GM12878 (cell line): ENCODE measurements at regions not wholly inside any gene's neighbourhood (a gene's known extent, or its start where the extent isn't known, plus 50 kb on each side); places are given as distances from the start of the nearest gene placed in this dataset.

Experiments used
- POLR2A ChIP-seq: IDR thresholded peaks from 2 replicates; pipeline ENCODE4 v1.6.1; 2011; ENCODE audit warnings: low read depth, mild to moderate bottlenecking, low read length
- SP1 ChIP-seq: IDR thresholded peaks from one replicate; pipeline ENCODE4 v1.6.1; 2011; ENCODE audit warnings: low read depth, low read length
- YY1 ChIP-seq: IDR thresholded peaks from 2 replicates; pipeline ENCODE4 v1.6.1; 2011; ENCODE audit warnings: low read depth, mild to moderate bottlenecking, low read length
- TF ChIP-seq, protein P1 (sequence below), 3 experiments: IDR thresholded peaks in 2 of 3; conservative IDR thresholded peaks in 1 of 3; 2 replicates each; pipeline ENCODE4 v1.5.1; 2011; ENCODE audit warnings: low read depth in 3 of 3, low read length in 3 of 3, mild to moderate bottlenecking in 3 of 3, control low read depth in 2 of 3, moderate library complexity in 2 of 3, inconsistent platforms in 1 of 3, mixed read lengths in 1 of 3; ENCODE audit not compliant: control insufficient read depth in 2 of 3, insufficient read depth in 1 of 3; ENCODE audit errors: extremely low read depth in 1 of 3

DNA sequence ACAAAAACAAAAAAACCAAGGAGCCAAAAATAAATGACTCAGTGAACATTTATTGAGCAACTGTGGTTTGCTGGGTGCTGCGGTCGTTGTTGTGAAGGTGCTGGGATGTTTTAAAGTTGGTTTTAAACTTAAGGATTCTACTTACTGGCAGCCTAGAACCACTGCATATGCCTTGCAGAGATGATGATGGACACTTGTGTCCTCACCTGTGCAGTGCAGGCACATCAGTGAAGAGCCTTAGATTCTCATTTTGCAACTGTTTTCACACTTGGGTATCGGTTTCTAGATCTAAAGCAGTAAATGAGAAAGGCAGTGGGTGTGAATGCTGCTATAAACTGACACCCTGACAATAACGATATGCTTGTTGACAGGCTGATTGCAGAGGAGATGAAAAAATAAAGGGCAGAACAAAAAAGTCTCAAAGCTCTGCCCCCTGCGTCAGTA lies 68.8 kb downstream of the UTRN start:
- TF ChIP-seq, protein P1, sequence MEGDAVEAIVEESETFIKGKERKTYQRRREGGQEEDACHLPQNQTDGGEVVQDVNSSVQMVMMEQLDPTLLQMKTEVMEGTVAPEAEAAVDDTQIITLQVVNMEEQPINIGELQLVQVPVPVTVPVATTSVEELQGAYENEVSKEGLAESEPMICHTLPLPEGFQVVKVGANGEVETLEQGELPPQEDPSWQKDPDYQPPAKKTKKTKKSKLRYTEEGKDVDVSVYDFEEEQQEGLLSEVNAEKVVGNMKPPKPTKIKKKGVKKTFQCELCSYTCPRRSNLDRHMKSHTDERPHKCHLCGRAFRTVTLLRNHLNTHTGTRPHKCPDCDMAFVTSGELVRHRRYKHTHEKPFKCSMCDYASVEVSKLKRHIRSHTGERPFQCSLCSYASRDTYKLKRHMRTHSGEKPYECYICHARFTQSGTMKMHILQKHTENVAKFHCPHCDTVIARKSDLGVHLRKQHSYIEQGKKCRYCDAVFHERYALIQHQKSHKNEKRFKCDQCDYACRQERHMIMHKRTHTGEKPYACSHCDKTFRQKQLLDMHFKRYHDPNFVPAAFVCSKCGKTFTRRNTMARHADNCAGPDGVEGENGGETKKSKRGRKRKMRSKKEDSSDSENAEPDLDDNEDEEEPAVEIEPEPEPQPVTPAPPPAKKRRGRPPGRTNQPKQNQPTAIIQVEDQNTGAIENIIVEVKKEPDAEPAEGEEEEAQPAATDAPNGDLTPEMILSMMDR (IDR thresholded peaks at IDR 0.05 in 2 of 3, conservative IDR thresholded peaks at IDR 0.05 in 1 of 3; ENCODE audit: control insufficient read depth in 2 of 3, extremely low read depth in 1 of 3, insufficient read depth in 1 of 3, low read depth in 3 of 3, low read length in 3 of 3), result no peak
- TF ChIP-seq POLR2A (no peak), YY1 (no peak), SP1 (no peak)
